OCI-LY1 (cell line): ENCODE measurements at regions not wholly inside any gene's neighbourhood (a gene's known extent, or its start where the extent isn't known, plus 50 kb on each side); places are given as distances from the start of the nearest gene placed in this dataset.

Experiments
- EZH2 ChIP-seq: fragments of 200-600 bp; sonication (generic), shearing (Covaris generic); IDR thresholded peaks from 2 replicates; pipeline ENCODE4 v1.8.0; 2017; ENCODE audit warnings: borderline replicate concordance, mixed run types, mild to moderate bottlenecking, antibody characterized with exemption, low read length, moderate library complexity, mixed read lengths
- TF ChIP-seq, protein P1 (sequence below): fragments of 200-600 bp; sonication (generic), shearing (Covaris generic); IDR thresholded peaks from 2 replicates; pipeline ENCODE4 v1.5.1; 2017; ENCODE audit warnings: mild to moderate bottlenecking, antibody characterized with exemption, low read length, moderate library complexity, mixed read lengths

DNA sequence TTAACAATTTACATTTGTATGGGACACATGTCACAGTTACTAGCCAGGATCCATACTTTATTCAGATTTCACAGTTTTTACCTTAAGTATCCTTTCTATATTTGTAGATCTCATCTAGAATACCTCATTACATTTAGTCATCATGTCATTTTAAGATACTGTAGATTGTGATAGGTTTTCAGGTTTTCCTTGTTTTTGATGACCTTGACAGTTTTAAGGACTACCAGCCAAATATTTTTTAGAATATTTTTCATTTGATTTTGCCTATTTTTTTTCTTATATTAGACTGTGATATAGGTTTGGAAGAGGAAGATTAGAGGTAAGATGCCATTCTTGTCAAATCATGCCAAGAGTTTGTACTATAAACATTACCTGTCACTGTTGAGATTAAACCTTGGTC lies 460.3 kb downstream of the ANKRD7 start:
- TF ChIP-seq, protein P1, sequence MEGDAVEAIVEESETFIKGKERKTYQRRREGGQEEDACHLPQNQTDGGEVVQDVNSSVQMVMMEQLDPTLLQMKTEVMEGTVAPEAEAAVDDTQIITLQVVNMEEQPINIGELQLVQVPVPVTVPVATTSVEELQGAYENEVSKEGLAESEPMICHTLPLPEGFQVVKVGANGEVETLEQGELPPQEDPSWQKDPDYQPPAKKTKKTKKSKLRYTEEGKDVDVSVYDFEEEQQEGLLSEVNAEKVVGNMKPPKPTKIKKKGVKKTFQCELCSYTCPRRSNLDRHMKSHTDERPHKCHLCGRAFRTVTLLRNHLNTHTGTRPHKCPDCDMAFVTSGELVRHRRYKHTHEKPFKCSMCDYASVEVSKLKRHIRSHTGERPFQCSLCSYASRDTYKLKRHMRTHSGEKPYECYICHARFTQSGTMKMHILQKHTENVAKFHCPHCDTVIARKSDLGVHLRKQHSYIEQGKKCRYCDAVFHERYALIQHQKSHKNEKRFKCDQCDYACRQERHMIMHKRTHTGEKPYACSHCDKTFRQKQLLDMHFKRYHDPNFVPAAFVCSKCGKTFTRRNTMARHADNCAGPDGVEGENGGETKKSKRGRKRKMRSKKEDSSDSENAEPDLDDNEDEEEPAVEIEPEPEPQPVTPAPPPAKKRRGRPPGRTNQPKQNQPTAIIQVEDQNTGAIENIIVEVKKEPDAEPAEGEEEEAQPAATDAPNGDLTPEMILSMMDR: no peak
- TF ChIP-seq EZH2: no peak
